Activated T-cell treated with anti-CD3 and anti-CD28 coated beads, Interleukin-2, amount 50 U/mL, for 72 hours (primary cell): ENCODE measurements at regions not wholly inside any gene's neighbourhood (a gene's known extent, or its start where the extent isn't known, plus 50 kb on each side); places are given as distances from the start of the nearest gene placed in this dataset.

ENCODE experiments used
- ATAC-seq, 2 donors: fragments of 150-1000 bp; cut with Tn5 transposase; replicated peaks in 1 of 2; 2 replicates each; pipeline ENCODE4 v1.10.0; 2021; ENCODE audit warnings: moderate library complexity in 2 of 2, mild to moderate bottlenecking in 1 of 2
- DNase-seq, 2 donors: peaks; one replicate each; pipeline ENCODE4 v3.0.0; 2021 to 2022; ENCODE audit warnings: mixed read lengths in 1 of 2
- H3K27ac Mint-ChIP-seq: one replicate; pipeline ENCODE4 v1.8.0; 2022; ENCODE audit warnings: mild to moderate bottlenecking, moderate library complexity, mixed read lengths
- H3K27me3 Mint-ChIP-seq: one replicate; pipeline ENCODE4 v1.8.0; 2022; ENCODE audit warnings: low read depth, mixed read lengths
- H3K36me3 Mint-ChIP-seq, 2 donors: one replicate each; pipeline ENCODE4 v1.8.0; 2022; ENCODE audit warnings: mixed read lengths in 2 of 2, mild to moderate bottlenecking in 1 of 2; ENCODE audit not compliant: insufficient read depth in 2 of 2
- H3K4me1 Mint-ChIP-seq: one replicate; pipeline ENCODE4 v1.8.0; 2022; ENCODE audit warnings: low read depth, mixed read lengths
- H3K4me3 Mint-ChIP-seq, 2 donors: one replicate each; pipeline ENCODE4 v1.8.0; 2022; ENCODE audit warnings: mild to moderate bottlenecking in 2 of 2, mixed read lengths in 2 of 2, moderate library complexity in 2 of 2
- H3K9me3 Mint-ChIP-seq, 2 donors: one replicate each; pipeline ENCODE4 v1.8.0; 2022; ENCODE audit warnings: mixed read lengths in 2 of 2

DNA sequence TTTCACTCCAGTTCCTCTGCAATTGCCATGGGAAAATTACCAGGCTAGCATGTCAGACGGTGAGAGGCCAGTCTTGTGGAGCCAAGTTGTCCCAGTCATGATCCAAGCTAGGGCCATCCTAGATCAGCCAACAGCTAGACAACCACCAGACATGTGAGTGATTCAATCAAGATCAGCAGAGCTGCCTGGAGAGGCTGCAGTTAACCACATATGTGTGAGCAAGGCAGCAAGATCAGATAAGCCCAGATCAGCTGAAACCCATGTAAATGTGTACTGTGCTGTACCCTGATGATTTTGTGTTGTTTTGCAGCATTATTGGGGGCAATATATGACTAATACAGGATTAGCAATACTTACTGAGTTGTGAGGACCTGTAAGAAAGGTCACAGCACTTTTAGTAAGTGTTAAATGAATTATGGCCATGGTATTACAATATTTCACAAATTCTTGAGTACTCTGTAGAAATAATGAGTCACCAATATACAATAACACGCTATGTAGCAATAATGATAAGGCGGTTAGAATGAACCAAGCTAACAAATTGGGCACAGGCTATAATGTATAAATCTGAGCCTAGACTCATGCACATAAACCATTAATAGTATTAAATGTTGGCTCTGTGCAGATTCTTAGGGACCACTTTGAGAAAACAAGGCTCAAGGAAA, 91.4 kb downstream of the SUDS3 start:
- H3K27me3 Mint-ChIP-seq, result no peaks in the 10 kb centered on the region
- DNase-seq, result no peak

DNA sequence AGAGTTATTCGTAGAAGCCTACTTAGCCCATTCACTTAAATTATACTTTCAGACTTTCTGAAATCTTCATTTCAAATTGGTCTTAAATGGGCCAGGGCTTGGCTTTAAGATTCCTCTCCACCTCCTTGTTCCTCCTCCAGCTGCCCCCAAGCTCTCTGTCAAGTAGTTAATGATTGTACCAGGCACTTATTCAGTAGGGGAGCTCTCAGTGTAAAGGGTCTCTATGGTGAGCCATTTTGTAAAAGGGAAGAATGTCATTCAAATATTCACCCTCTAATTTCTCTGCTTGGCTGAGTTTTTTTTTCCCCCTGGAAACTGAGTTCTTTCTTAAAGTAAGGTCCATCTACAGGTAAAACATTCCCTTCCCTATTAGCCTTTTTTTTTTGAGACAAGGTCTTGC, 96.6 kb downstream of the SUDS3 start:
- H3K27me3 Mint-ChIP-seq, result peaks cover 7% of the 10 kb centered on the region
- H3K4me1 Mint-ChIP-seq, result no peaks in the 10 kb centered on the region
- DNase-seq (no peak), ATAC-seq (no peak)
- no peaks in the 10 kb centered on the region for H3K9me3 Mint-ChIP-seq
- H3K4me3 Mint-ChIP-seq, result no peak overlapping the region
- no peak overlapping the region for H3K27ac Mint-ChIP-seq
- H3K36me3 Mint-ChIP-seq, result no peaks in the 10 kb centered on the region

More for the DNA sequence above, 91.4 kb downstream of the SUDS3 start:
- Mint-ChIP-seq H3K9me3 (no peaks in the 10 kb centered on the region), H3K4me3 (no peak overlapping the region), H3K27ac (no peak overlapping the region), H3K36me3 (no peaks in the 10 kb centered on the region), H3K4me1 (no peaks in the 10 kb centered on the region)
- ATAC-seq, result no peak

DNA sequence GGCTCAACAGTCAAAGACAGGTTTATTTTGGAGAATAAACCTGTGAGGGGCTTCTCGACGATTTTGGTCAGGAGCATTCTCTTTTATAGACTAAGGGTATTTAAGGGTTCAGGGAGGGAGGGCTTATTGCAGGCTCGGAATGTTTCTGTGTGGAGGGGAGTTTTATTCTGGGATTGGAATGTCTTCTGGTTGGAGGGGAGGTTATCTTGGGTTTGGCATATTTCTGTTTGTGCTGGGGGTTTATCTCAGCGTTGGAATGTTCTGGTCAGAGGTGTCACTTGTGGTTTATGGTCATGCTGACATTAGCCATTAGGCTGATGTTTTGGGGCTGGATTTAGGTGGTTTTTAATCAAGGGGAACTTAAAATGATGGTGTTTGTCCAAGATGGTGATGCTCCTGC, 103.9 kb downstream of the SUDS3 start:
- Mint-ChIP-seq H3K27ac (no peak overlapping the region), H3K9me3 (no peaks in the 10 kb centered on the region), H3K36me3 (no peaks in the 10 kb centered on the region), H3K4me1 (no peaks in the 10 kb centered on the region), H3K27me3 (peaks cover 4% of the 10 kb centered on the region), H3K4me3 (no peak overlapping the region)
- no peak for DNase-seq
- no peak for ATAC-seq

GRCh38 chr12:118488034-118488433, 111.7 kb downstream of the SUDS3 start:
- no peak overlapping the region for H3K4me3 Mint-ChIP-seq
- H3K27me3 Mint-ChIP-seq, result peaks cover 16% of the 10 kb centered on the region
- H3K36me3 Mint-ChIP-seq, result no peaks in the 10 kb centered on the region
- no peaks in the 10 kb centered on the region for H3K9me3 Mint-ChIP-seq
- H3K4me1 Mint-ChIP-seq, result no peaks in the 10 kb centered on the region
- no peak overlapping the region for H3K27ac Mint-ChIP-seq
- no peak for ATAC-seq
- no peak for DNase-seq

DNA sequence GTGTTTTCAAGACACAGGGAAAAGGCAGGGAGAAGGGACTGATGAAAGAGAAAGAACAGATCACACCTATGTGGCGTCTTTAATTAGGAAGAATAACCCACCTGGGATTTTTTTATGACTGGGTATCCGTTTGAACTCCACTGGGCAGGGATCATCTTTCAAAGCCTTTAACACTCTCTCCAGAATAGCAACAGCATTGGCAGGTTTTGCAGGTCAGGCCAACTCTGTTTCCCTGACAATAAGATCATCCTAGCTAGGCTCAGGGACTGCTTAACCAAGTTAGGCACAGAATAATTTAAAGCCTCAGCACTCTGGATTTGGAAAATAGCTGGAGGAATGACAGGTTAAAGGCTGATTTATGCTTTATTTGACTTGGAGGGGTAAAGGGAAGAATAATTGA, 117.6 kb downstream of the SUDS3 start:
- no peak for DNase-seq
- H3K4me1 Mint-ChIP-seq, result no peaks in the 10 kb centered on the region
- ATAC-seq, result no peak
- H3K9me3 Mint-ChIP-seq, result no peaks in the 10 kb centered on the region
- no peaks in the 10 kb centered on the region for H3K36me3 Mint-ChIP-seq
- no peak overlapping the region for H3K27ac Mint-ChIP-seq
- no peak overlapping the region for H3K4me3 Mint-ChIP-seq
- H3K27me3 Mint-ChIP-seq, result peaks cover 7% of the 10 kb centered on the region

- Mint-ChIP-seq H3K4me1 (no peaks in the 10 kb centered on the region), H3K9me3 (no peaks in the 10 kb centered on the region), H3K27me3 (no peaks in the 10 kb centered on the region), H3K27ac (no peak overlapping the region), H3K4me3 (no peak overlapping the region), H3K36me3 (no peaks in the 10 kb centered on the region)
- DNase-seq, result no peak
- ATAC-seq, result no peak
Observed at GRCh38 chr12:118494776-118495175, 118.4 kb downstream of the SUDS3 start.

DNA sequence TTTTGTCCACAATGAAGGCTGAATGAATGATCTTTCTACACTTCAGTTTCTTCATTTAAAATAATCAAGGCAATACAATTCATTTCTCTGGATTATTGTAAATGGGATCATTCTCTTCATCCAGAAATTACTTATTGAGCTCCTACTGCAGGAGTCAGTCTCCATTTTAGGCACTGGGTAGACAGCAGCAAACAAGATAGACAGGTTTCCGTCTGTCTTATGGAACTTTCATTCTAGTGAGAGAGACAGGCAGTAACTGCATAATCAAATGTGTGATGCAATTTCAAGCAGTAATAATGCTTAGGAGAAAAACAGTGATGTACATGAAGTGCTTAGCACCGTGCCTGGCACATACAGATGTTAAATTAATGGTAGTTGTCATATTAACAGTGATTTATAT, 118.9 kb downstream of the SUDS3 start:
- ATAC-seq (no peak), DNase-seq (no peak)
- Mint-ChIP-seq H3K9me3 (no peaks in the 10 kb centered on the region), H3K4me3 (no peak overlapping the region), H3K4me1 (no peaks in the 10 kb centered on the region), H3K36me3 (no peaks in the 10 kb centered on the region), H3K27me3 (no peaks in the 10 kb centered on the region), H3K27ac (no peak overlapping the region)

GRCh38 chr12:118498171-118498570, 121.8 kb downstream of the SUDS3 start:
- Mint-ChIP-seq H3K36me3 (no peaks in the 10 kb centered on the region), H3K4me3 (no peak overlapping the region), H3K27ac (no peak overlapping the region), H3K27me3 (no peaks in the 10 kb centered on the region), H3K9me3 (no peaks in the 10 kb centered on the region), H3K4me1 (no peaks in the 10 kb centered on the region)
- DNase-seq (no peak), ATAC-seq (no peak)

GRCh38 chr12:118500299-118500698, 123.9 kb downstream of the SUDS3 start:
- Mint-ChIP-seq H3K9me3 (no peaks in the 10 kb centered on the region), H3K4me3 (no peak overlapping the region), H3K27me3 (no peaks in the 10 kb centered on the region), H3K36me3 (no peaks in the 10 kb centered on the region), H3K4me1 (no peaks in the 10 kb centered on the region), H3K27ac (no peak overlapping the region)
- ATAC-seq (no peak), DNase-seq (no peak)

- Mint-ChIP-seq H3K4me1 (no peaks in the 10 kb centered on the region), H3K27me3 (no peaks in the 10 kb centered on the region), H3K27ac (no peak overlapping the region), H3K4me3 (no peak overlapping the region), H3K9me3 (no peaks in the 10 kb centered on the region), H3K36me3 (no peaks in the 10 kb centered on the region)
- ATAC-seq, result no peak
- no peak for DNase-seq
Observed at GRCh38 chr12:118501489-118501888, 125.1 kb downstream of the SUDS3 start.

DNA sequence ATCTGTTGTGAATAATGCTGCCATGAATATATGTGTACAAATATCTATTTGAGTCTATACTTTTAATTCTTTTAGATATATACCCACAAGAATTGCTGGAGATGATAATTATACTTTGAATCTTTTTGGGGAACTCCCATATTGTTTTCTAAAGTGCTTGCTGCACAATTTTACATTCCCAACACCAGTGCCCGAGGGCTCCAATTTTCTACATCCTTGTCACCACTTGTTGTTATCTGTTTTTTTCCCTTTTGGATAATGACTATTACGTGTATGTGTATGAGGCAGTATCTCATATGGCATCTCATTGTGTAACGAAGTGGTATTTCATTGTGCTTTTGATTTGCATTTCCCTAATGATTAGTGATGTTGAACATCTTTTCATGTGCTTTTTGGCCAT, 127.1 kb downstream of the SUDS3 start:
- no peaks in the 10 kb centered on the region for H3K36me3 Mint-ChIP-seq
- ATAC-seq (no peak), DNase-seq (no peak)
- no peaks in the 10 kb centered on the region for H3K9me3 Mint-ChIP-seq
- no peak overlapping the region for H3K4me3 Mint-ChIP-seq
- peaks cover 6% of the 10 kb centered on the region for H3K27me3 Mint-ChIP-seq
- H3K4me1 Mint-ChIP-seq, result no peaks in the 10 kb centered on the region
- H3K27ac Mint-ChIP-seq, result no peak overlapping the region

GRCh38 chr12:118512669-118513068, 136.3 kb downstream of the SUDS3 start:
- Mint-ChIP-seq H3K9me3 (peaks cover 3 to 5% of the 10 kb centered on the region in 2 donors), H3K27me3 (no peaks in the 10 kb centered on the region), H3K27ac (no peak overlapping the region), H3K36me3 (no peaks in the 10 kb centered on the region), H3K4me1 (no peaks in the 10 kb centered on the region), H3K4me3 (no peak overlapping the region)
- no peak for DNase-seq
- ATAC-seq, result no peak

DNA sequence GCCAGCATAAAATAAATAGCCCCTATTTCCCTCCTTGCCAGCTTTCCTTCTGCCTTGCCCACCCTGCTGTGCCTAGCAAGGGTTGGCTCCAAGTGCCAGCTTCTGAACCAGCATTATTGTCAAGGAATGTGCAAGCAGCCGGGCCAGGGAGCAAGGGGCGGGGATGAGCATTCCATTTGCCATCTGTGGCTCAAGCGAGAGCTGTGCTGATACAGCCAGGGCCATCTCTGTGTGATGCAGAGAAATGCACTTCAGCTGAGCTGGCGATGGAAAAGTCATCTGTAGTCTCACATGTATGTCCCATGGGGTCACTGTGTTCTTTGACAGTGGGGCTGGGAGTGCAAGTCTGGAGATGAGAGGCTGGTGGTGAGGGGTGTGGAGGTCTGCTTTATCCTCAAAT, 137.3 kb downstream of the SUDS3 start:
- ATAC-seq, result no peak
- DNase-seq, result no peak
- Mint-ChIP-seq H3K36me3 (no peaks in the 10 kb centered on the region), H3K4me3 (no peak overlapping the region), H3K9me3 (peaks cover 5 to 6% of the 10 kb centered on the region in 2 donors), H3K27me3 (no peaks in the 10 kb centered on the region), H3K27ac (no peak overlapping the region), H3K4me1 (no peaks in the 10 kb centered on the region)

DNA sequence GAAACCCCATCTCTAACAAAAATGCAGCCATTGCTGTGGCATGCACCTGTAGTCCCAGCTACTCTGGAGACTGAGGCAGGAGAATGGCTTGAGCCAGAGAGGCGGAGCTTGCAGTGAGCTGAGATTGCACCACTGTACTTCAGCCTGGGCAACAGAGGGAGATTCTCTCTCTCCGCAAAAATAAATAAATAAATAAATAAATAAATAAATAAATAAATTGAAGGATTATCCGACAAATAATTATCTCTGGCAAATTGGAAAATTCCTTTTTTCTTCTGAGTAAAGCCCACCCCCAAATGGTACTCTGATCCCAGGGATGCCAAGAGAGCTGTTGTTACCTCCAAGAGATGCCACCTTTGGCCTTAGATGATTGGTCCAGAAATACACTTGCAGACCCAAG, 137.9 kb downstream of the SUDS3 start:
- Mint-ChIP-seq H3K36me3 (no peaks in the 10 kb centered on the region), H3K4me1 (no peaks in the 10 kb centered on the region), H3K27me3 (no peaks in the 10 kb centered on the region), H3K9me3 (peaks cover 5 to 6% of the 10 kb centered on the region in 2 donors), H3K4me3 (no peak overlapping the region), H3K27ac (no peak overlapping the region)
- DNase-seq (no peak), ATAC-seq (no peak)
